HepG2 (cell line): ENCODE measurements at regions not wholly inside any gene's neighbourhood (a gene's known extent, or its start where the extent isn't known, plus 50 kb on each side); places are given as distances from the start of the nearest gene placed in this dataset.

Experiments
- ATAC-seq: fragments of 200-7000 bp; cut with Tn5 transposase; 3 replicates; pipeline ENCODE4 v1.9.1; 2020; ENCODE audit warnings: mild to moderate bottlenecking, moderate library complexity
- BruUV-seq: library from RNA; stranded (reverse); fragments of 400-500 nt; replicated peaks from 2 replicates; lab custom pipeline; 2021; lab: Mats Ljungman, UMichigan
- CTCF ChIA-PET: fragments of 300-600 bp; formaldehyde crosslinking; extraction: SDS; loops from one replicate; lab custom pipeline; 2021; ENCODE audit warnings: low total read pairs, inconsistent platforms, low intra/inter-chr PET ratio; lab: Yijun Ruan, JAX
- POLR2A ChIA-PET: fragments of 350-600 bp; sonication (Branson Sonifier 250); formaldehyde crosslinking; loops from one replicate; lab custom pipeline; 2020; ENCODE audit warnings: antibody characterized with exemption, inconsistent platforms; lab: Yijun Ruan, JAX
- DNase-seq: peaks from one replicate; pipeline ENCODE4 v3.0.0-alpha.2; 2015; ENCODE audit warnings: low spot score
- FAIRE-seq: peaks from 3 replicates; lab custom pipeline; 2011; peaks lifted over from hg19 to GRCh38; lab: Jason Lieb, UNC
- H2AFZ ChIP-seq: one replicate; pipeline ENCODE4 v1.6.1; 2011; ENCODE audit warnings: low read length, inconsistent platforms
- H3K27ac ChIP-seq: fragments of 300-600 bp; 3 replicates; pipeline ENCODE4 v1.8.0; 2011; ENCODE audit warnings: mixed run types, mild to moderate bottlenecking, mixed read lengths, low read length, inconsistent platforms; ENCODE audit not compliant: insufficient read depth; ENCODE audit errors: extremely low read length
- H3K27me3 ChIP-seq, 2 experiments: fragments of 200-600 bp in 1 of 2; 2 replicates in 1 of 2; 3 replicates in 1 of 2; pipeline versions ENCODE4 v1.6.0 to v1.8.0; 2011; ENCODE audit warnings: low read length in 2 of 2, mild to moderate bottlenecking in 2 of 2, moderate library complexity in 2 of 2, inconsistent platforms in 1 of 2; ENCODE audit not compliant: insufficient read depth in 2 of 2, control insufficient read depth in 1 of 2
- H3K36me3 ChIP-seq, 2 experiments: fragments of 200-600 bp in 1 of 2; replicated peaks in 1 of 2; 2 replicates in 1 of 2; 3 replicates in 1 of 2; pipeline versions ENCODE4 v1.5.1 to v1.8.0; 2011; ENCODE audit warnings: low read length in 2 of 2, inconsistent platforms in 1 of 2; ENCODE audit not compliant: insufficient read depth in 2 of 2, control insufficient read depth in 1 of 2
- H3K4me1 ChIP-seq: 2 replicates; pipeline ENCODE4 v1.5.1; 2012; ENCODE audit warnings: low read length, inconsistent platforms; ENCODE audit not compliant: insufficient read depth
- H3K4me2 ChIP-seq: 2 replicates; pipeline ENCODE4 v1.6.0; 2011; ENCODE audit warnings: low read depth, low read length, inconsistent platforms
- H3K4me3 ChIP-seq, 3 experiments: fragments of 200-600 bp in 1 of 3; sonication (generic), shearing (Covaris generic) in 1 of 3; replicated peaks in 1 of 3; 2 replicates each; pipeline ENCODE4 v1.5.1; 2011 to 2016; ENCODE audit warnings: low read length in 3 of 3, inconsistent platforms in 2 of 3, low read depth in 2 of 3, mild to moderate bottlenecking in 2 of 3, control low read depth in 1 of 3, mixed read lengths in 1 of 3; ENCODE audit not compliant: insufficient read depth in 1 of 3
- H3K79me2 ChIP-seq: one replicate; pipeline ENCODE4 v1.6.1; 2011; ENCODE audit warnings: low read length, inconsistent platforms; ENCODE audit not compliant: insufficient read depth
- H3K9ac ChIP-seq: 2 replicates; pipeline ENCODE4 v1.6.0; 2011; ENCODE audit warnings: mild to moderate bottlenecking, low read depth, low read length, inconsistent platforms; ENCODE audit not compliant: insufficient read depth
- H3K9me3 ChIP-seq: 2 replicates; pipeline ENCODE4 v1.5.1; 2012; ENCODE audit warnings: mild to moderate bottlenecking, low read length
- H4K20me1 ChIP-seq: 2 replicates; pipeline ENCODE4 v1.6.0; 2011; ENCODE audit warnings: inconsistent platforms, mild to moderate bottlenecking, low read length, moderate library complexity; ENCODE audit not compliant: insufficient read depth
- CENPX ChIP-seq: sonication (generic); formaldehyde crosslinking; IDR thresholded peaks from 2 replicates; pipeline ENCODE4 v1.9.0; 2021; ENCODE audit warnings: mild to moderate bottlenecking, missing genetic modification reagents, moderate library complexity
- HDAC6 ChIP-seq: fragments of 200-600 bp; sonication (generic); IDR thresholded peaks from 2 replicates; pipeline ENCODE4 v1.7.0; 2017; ENCODE audit warnings: mild to moderate bottlenecking, antibody characterized with exemption, low read length, low read depth
- HMGXB3 ChIP-seq: sonication (generic); formaldehyde crosslinking; IDR thresholded peaks from 2 replicates; pipeline ENCODE4 v1.4.0; 2020; ENCODE audit warnings: missing genetic modification reagents, borderline replicate concordance
- MAFK ChIP-seq, 2 experiments: IDR thresholded peaks in 1 of 2; conservative IDR thresholded peaks in 1 of 2; 2 replicates each; pipeline ENCODE4 v1.6.1; 2011; ENCODE audit warnings: improper control_type of control experiment in 2 of 2, low read length in 2 of 2
- MXD3 ChIP-seq: IDR thresholded peaks from 2 replicates; pipeline ENCODE4 v1.6.1; 2016; ENCODE audit warnings: mild to moderate bottlenecking, missing biosample characterization, missing genetic modification reagents
- NCOA2 ChIP-seq: sonication (generic); formaldehyde crosslinking; IDR thresholded peaks from 2 replicates; pipeline ENCODE4 v1.8.0; 2022; ENCODE audit warnings: inconsistent platforms
- POLR2A ChIP-seq, 2 experiments: IDR thresholded peaks; 2 replicates each; pipeline ENCODE4 v1.6.1; 2011; ENCODE audit warnings: low read depth in 2 of 2, low read length in 2 of 2, mild to moderate bottlenecking in 1 of 2, moderate library complexity in 1 of 2; ENCODE audit not compliant: insufficient read depth in 1 of 2
- RARG ChIP-seq: sonication (generic); formaldehyde crosslinking; IDR thresholded peaks from 2 replicates; pipeline ENCODE4 v1.4.0; 2020; ENCODE audit warnings: low read depth, mild to moderate bottlenecking, missing genetic modification reagents
- SP140L ChIP-seq: sonication (generic); formaldehyde crosslinking; IDR thresholded peaks from 2 replicates; pipeline ENCODE4 v1.4.0; 2020; ENCODE audit warnings: missing genetic modification reagents, borderline replicate concordance
- SRSF9 ChIP-seq: fragments of 200-400 bp; formaldehyde crosslinking; IDR thresholded peaks from 2 replicates; pipeline ENCODE4 v1.6.1; 2018; ENCODE audit warnings: borderline replicate concordance, mild to moderate bottlenecking, low read depth, low read length; ENCODE audit not compliant: insufficient read depth, poor library complexity, severe bottlenecking
- ZNF12 ChIP-seq: sonication (generic); formaldehyde crosslinking; IDR thresholded peaks from 2 replicates; pipeline ENCODE4 v1.5.0; 2020; ENCODE audit warnings: missing genetic modification reagents
- ZNF546 ChIP-seq: sonication (generic); formaldehyde crosslinking; conservative IDR thresholded peaks from 2 replicates; pipeline ENCODE4 v1.8.1; 2023; ENCODE audit warnings: mild to moderate bottlenecking, missing genetic modification reagents
- ZNF557 ChIP-seq: sonication (generic); formaldehyde crosslinking; IDR thresholded peaks from 2 replicates; pipeline ENCODE4 v1.4.0; 2020; ENCODE audit warnings: missing genetic modification reagents
- WGBS: methylation state at CpG from one replicate; pipeline ENCODE4 v1.1.6; 2017; ENCODE audit warnings: low lambda C conversion rate; 5-methylcytosine and 5-hydroxymethylcytosine counted together
- in situ Hi-C: cut with HindIII; loops from 2 replicates; pipeline ENCODE4 v1.10.0; 2017; ENCODE audit warnings: low pct_unique_long_range_greater_than_20kb; ENCODE audit not compliant: extremely low pct_ligation_motif_present
- intact Hi-C: fragments of 100-400 bp; cut with micrococcal nuclease; formaldehyde crosslinking; loops from one replicate; pipeline ENCODE4 v1.10.0; 2022; ENCODE audit not compliant: unreplicated experiment
- TF ChIP-seq, protein P1 (sequence below): sonication (generic); formaldehyde crosslinking; IDR thresholded peaks from 2 replicates; pipeline ENCODE4 v1.4.0; 2020; ENCODE audit warnings: missing genetic modification reagents

DNA sequence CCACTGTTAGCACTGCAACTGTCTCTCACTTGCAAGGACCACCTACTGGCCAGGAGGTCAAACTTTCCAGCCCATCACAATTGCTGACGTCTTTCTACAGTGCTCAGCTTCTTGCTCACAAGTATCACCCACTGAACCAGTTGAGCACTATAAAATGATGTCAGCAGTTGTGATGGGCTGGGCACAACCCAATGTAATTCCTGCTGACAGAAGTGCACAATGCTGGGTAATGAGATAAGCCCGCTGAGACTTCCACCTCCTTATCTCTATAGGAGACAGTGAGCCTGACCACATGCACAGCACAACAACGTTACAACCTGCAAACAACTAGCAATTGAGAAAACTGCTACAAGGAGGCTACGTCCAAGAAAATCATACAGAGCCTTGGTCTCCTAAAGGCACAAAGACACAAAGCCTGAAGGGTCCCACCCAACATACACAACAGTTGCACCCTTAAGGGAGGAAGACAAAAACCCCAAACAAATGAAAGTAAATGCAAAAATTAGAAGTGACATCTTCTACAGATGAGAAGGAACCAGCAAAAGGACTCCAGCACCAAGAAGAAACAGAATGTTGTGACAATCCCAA, 273.2 kb downstream of the LIG4 start:
- ATAC-seq: no peak
- in situ Hi-C loops: no loop called here
- Histone ChIP-seq H3K27me3 (no peaks in the 10 kb centered on the region; a peak in 1 of 5 replicates), H3K4me3 (no peak overlapping the region), H3K79me2 (no peaks in the 10 kb centered on the region), H2AFZ (no peak overlapping the region), H3K4me1 (no peaks in the 10 kb centered on the region), H3K9ac (no peak overlapping the region), H3K4me2 (no peak overlapping the region), H3K36me3 (no peaks in the 10 kb centered on the region), H4K20me1 (no peaks in the 10 kb centered on the region), H3K9me3 (peaks cover 73% of the 10 kb centered on the region), H3K27ac (no peak overlapping the region)
- FAIRE-seq: no peak
- intact Hi-C loops: no loop called here
- DNase-seq: no peak
- WGBS: 2% methylated on average over 3 of the region's 4 CpGs
- CTCF ChIA-PET: no interaction called here
- no TSS peak for BruUV-seq
- POLR2A ChIA-PET: no interaction called here
- TF ChIP-seq MAFK (conservative IDR thresholded peaks at IDR 0.05 in 1 of 2, IDR thresholded peaks at IDR 0.05 in 1 of 2; ENCODE audit: low read length in 2 of 2) (no peak), ZNF557 (CRISPR knock-in tag) (no peak), HMGXB3 (CRISPR knock-in tag) (no peak), RARG (CRISPR knock-in tag) (no peak), CENPX (CRISPR knock-in tag) (no peak), SRSF9 (no peak), MXD3 (CRISPR knock-in tag) (no peak), POLR2A (IDR thresholded peaks at IDR 0.05; ENCODE audit: insufficient read depth in 1 of 2, low read depth in 2 of 2, low read length in 2 of 2) (no peak), HDAC6 (no peak), NCOA2 (CRISPR knock-in tag) (no peak), SP140L (CRISPR knock-in tag) (no peak), ZNF12 (CRISPR knock-in tag) (no peak), ZNF546 (CRISPR knock-in tag) (no peak)
- TF ChIP-seq, protein P1, sequence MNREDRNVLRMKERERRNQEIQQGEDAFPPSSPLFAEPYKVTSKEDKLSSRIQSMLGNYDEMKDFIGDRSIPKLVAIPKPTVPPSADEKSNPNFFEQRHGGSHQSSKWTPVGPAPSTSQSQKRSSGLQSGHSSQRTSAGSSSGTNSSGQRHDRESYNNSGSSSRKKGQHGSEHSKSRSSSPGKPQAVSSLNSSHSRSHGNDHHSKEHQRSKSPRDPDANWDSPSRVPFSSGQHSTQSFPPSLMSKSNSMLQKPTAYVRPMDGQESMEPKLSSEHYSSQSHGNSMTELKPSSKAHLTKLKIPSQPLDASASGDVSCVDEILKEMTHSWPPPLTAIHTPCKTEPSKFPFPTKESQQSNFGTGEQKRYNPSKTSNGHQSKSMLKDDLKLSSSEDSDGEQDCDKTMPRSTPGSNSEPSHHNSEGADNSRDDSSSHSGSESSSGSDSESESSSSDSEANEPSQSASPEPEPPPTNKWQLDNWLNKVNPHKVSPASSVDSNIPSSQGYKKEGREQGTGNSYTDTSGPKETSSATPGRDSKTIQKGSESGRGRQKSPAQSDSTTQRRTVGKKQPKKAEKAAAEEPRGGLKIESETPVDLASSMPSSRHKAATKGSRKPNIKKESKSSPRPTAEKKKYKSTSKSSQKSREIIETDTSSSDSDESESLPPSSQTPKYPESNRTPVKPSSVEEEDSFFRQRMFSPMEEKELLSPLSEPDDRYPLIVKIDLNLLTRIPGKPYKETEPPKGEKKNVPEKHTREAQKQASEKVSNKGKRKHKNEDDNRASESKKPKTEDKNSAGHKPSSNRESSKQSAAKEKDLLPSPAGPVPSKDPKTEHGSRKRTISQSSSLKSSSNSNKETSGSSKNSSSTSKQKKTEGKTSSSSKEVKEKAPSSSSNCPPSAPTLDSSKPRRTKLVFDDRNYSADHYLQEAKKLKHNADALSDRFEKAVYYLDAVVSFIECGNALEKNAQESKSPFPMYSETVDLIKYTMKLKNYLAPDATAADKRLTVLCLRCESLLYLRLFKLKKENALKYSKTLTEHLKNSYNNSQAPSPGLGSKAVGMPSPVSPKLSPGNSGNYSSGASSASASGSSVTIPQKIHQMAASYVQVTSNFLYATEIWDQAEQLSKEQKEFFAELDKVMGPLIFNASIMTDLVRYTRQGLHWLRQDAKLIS (CRISPR knock-in tag): no peak
